NCI-H2227 (cell line): ENCODE measurements at regions not wholly inside any gene's neighbourhood (a gene's known extent, or its start where the extent isn't known, plus 50 kb on each side); places are given as distances from the start of the nearest gene placed in this dataset.

ENCODE experiments used
- DNase-seq: peaks from one replicate; lab custom pipeline; 2025; ENCODE audit not compliant: unreplicated experiment; lab: John Stamatoyannopoulos, UW

GRCh38 chr4:111542056-111542455 lies 603.2 kb upstream of the FAM241A start:
- no peak for DNase-seq

GRCh38 chr4:111546881-111547280 lies 598.4 kb upstream of the FAM241A start:
- no peak for DNase-seq

GRCh38 chr4:111556141-111556781 lies 589.0 kb upstream of the FAM241A start:
- DNase-seq = no peak

DNA sequence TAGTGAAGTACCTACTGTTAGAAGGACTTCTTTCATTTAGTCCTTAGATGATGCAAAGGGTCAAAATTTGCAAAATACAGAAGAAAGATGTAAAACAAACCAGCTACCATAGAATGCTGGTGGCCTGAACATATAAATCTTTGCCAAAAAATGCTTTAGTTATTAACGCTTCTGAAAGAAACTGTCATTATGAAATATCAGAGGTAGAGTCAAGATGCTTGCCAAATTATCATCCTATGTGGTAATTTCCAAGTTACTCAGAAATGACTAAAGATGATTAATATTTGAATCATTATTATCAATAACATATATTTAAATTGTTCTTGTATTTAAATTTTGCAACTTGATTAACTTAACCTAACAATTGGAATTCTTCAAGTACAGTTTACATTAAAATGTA lies 588.4 kb upstream of the FAM241A start:
- no peak for DNase-seq

DNA sequence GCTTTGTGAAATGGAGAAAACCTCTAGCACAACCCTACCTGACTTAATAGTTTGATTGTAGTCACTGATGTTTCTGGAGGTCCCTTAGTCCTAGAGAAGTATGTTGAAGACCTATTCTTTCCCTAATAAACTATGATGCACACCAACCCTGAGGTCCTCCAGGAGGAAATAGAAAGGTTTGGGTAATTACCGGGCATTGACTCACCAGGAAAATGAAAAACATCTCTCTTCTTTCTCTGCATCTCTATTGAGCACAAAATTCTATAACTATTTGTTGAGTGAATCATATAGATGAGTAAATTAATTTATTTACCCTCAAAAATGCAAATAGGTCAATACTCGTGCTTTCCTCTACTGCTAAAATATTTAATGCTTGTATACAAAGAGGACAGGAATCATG lies 582.4 kb upstream of the FAM241A start:
- no peak for DNase-seq

DNA sequence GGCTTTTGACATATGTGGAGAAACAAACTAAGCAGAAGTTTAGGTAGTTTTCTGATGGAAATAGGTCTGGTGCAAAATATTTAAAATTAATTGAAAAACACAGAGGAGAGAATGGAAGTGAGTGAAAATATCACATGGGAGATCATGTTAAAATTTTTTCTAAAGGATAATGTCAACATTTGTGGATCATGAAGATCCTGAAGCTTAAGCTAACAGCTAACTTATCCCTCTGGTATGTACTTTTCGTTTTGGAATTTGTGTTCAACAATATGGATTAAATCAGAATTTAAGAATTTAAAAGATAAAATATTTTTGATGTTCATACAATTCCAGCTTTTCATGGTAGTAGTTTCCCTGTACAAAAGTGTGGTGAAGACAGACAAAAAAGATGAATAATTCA lies 572.8 kb upstream of the FAM241A start:
- DNase-seq = no peak

DNA sequence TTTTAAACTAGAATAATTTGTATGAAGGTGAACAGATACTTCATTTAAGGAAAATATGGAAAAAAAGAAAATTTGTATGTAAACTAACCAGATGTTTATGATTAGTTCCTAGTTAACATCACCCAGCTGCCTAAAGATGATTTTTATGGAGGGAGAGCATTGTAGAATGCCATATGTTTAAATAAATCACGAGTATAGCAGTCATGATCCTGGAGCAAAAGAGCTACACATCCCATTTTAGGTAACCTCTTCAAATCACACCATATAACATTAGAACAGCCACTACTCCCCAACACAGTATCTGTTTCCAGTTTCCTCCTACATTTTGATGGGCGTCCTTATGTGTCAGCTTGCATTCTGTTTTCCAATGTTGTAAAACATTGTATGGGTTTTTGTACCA lies 571.9 kb upstream of the FAM241A start:
- no peak for DNase-seq

DNA sequence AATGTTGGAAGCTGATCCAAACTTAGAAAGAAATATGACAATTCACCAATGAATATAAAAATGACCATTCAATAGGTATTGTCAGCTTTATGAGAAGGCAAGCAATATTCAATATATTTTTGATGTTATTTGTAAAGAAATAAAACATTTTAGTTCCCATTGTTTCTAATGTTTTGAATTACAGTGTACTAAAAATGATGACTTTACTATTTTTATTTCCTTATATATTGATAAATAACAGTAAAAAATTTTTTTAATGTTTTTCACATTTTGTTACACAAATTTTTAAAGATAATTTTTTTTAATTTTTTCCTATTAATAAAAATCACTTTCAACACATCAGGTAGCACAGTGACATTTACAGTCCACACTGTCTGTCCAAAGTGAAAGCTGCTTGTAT lies 565.5 kb upstream of the FAM241A start:
- no peak for DNase-seq

- DNase-seq = no peak
Observed at GRCh38 chr4:111595456-111595855, 549.8 kb upstream of the FAM241A start.

- no peak for DNase-seq
Observed at GRCh38 chr4:111596491-111596890, 548.8 kb upstream of the FAM241A start.

DNA sequence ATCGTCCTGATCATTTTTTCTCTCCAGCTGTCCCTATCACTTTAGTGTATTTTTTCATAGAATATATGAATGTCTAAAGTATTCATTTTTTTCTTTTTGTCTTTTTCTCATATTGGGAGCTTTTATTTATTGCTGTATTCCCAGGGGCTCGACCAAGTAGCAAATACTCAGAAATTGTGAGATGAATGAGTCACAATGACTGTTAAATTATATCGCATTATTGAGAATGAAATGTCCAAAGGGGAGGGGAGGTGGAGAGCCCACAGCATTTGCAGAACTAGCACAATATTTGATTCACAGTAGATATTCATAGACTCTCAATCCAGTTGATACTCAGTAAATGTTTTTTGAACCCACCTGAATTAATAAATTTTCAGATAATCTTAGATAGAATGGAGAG lies 543.6 kb upstream of the FAM241A start:
- no peak for DNase-seq

DNA sequence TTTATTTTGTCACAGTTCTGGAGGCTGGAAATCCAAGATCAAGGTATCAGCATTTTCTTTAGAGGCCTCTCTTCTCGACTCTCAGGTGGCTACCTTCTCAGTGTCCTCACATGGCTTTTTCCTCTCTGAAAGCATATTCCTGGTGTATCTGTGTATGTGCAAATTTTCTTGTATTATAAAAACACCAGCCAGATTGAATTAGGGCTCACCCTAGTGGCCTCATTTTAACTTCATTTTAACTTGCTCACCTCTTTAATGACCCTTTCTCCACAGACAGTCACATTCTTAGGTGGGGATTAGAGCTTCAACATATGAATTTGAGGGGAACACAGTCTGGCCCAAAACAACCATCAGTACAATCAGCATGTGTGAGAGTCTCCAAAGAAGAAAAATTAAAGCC lies 542.4 kb upstream of the FAM241A start:
- DNase-seq = no peak

- DNase-seq = no peak
Observed at GRCh38 chr4:111605111-111605510, 540.1 kb upstream of the FAM241A start.

- DNase-seq = no peak
Observed at GRCh38 chr4:111610681-111611080, 534.6 kb upstream of the FAM241A start.

GRCh38 chr4:111618908-111619307 lies 526.3 kb upstream of the FAM241A start:
- no peak for DNase-seq

DNA sequence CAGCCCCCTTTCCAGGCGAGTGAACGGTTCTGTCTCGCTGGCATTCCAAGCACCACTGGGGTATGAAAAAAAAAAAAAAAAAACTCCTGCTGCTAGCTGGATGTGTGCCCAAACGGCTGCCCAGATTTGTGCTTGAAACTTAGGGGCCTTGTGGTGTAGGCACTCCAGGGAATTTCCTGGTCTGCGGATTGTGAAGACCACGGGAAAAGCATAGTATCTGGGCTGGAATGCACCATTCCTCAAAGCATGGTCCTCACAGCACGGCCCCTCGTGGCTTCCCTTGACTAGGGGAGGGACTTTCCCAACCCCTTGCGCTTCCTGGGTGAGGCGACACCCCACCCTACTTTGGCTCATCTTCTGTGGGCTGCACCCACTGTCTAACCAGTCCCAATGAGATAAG lies 516.8 kb upstream of the FAM241A start:
- DNase-seq = no peak

DNA sequence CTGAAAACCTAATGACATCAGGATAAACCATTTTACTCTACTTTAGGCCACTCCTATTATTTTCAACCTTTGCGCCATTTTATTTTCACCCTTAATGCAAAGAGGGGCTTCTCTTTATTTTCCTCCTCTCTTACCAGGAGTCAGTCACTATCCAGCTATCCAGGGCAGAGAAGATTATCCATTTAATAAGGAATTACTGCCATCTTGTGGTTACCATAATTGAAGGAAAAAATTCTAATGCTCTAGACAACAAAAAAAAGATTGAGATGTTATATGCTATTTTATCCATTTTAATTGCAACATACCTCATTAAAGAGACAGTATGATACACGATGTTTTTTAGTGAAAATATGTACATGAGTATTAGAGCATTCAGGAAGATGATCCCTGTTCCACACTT lies 514.5 kb upstream of the FAM241A start:
- DNase-seq = peak; percentile 49

GRCh38 chr4:111631215-111631999 lies 513.8 kb upstream of the FAM241A start:
- DNase-seq = peak; percentile 16

- DNase-seq = no peak
Observed at GRCh38 chr4:111632641-111633151, 512.6 kb upstream of the FAM241A start.

GRCh38 chr4:111633663-111634266 lies 511.5 kb upstream of the FAM241A start:
- no peak for DNase-seq

DNA sequence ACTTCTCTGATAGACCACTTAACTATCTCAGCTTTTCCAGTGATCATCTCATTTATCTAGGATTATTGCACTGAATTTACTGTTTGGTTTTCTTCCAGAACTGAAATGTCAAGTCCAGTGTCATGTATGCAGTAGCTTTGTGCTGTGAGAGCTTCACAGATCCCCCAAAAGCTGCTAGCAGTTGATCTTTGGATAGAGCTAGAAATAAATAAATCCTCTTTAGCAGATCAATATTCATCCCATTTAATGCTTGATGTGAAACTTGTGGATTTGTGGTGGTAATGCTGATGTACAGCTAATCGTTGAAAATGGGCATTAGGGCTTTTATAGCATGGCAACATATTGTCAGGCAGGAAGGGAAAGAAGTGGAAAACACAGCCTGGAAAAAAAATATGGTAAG lies 509.6 kb upstream of the FAM241A start:
- DNase-seq = no peak

- DNase-seq = no peak
Observed at GRCh38 chr4:111636961-111637585, 508.2 kb upstream of the FAM241A start.
